NCI-H2029 treated with DMSO at 0.1 percent for 48 hours (cell line): ENCODE measurements at regions not wholly inside any gene's neighbourhood (a gene's known extent, or its start where the extent isn't known, plus 50 kb on each side); places are given as distances from the start of the nearest gene placed in this dataset.

Experiments used
- DNase-seq: peaks from one replicate; lab custom pipeline; 2025; lab: John Stamatoyannopoulos, UW

GRCh38 chr5:71998746-71999145 is 108.5 kb upstream of the MAP1B start:
- no peak for DNase-seq

GRCh38 chr5:72000707-72001106 is 106.6 kb upstream of the MAP1B start:
- DNase-seq: no peak

- no peak for DNase-seq
These were observed 101.6 kb upstream of the MAP1B start for GRCh38 chr5:72005671-72006070.

- DNase-seq: no peak
These were observed 100.9 kb upstream of the MAP1B start for GRCh38 chr5:72006361-72006760.

GRCh38 chr5:72007336-72008111 is 99.8 kb upstream of the MAP1B start:
- no peak for DNase-seq

GRCh38 chr5:72009280-72009679 is 98.0 kb upstream of the MAP1B start:
- no peak for DNase-seq

- DNase-seq: no peak
These were observed 96.8 kb upstream of the MAP1B start for GRCh38 chr5:72010430-72010829.

- DNase-seq: no peak
These were observed 94.4 kb upstream of the MAP1B start for GRCh38 chr5:72012906-72013305.

GRCh38 chr5:72013766-72014624 is 93.3 kb upstream of the MAP1B start:
- DNase-seq: peak; percentile 33

GRCh38 chr5:72015103-72015548 is 92.1 kb upstream of the MAP1B start:
- DNase-seq: peak; percentile 97

- no peak for DNase-seq
These were observed 89.0 kb upstream of the MAP1B start for GRCh38 chr5:72018143-72018803.

GRCh38 chr5:72020161-72020983 is 86.9 kb upstream of the MAP1B start:
- no peak for DNase-seq

- DNase-seq: peak; percentile 32
These were observed 85.5 kb upstream of the MAP1B start for GRCh38 chr5:72021651-72022357.

- DNase-seq: no peak
These were observed 78.9 kb upstream of the MAP1B start for GRCh38 chr5:72028382-72028781.

- no peak for DNase-seq
These were observed 77.0 kb upstream of the MAP1B start for GRCh38 chr5:72030237-72030636.

- no peak for DNase-seq
These were observed 74.5 kb upstream of the MAP1B start for GRCh38 chr5:72032788-72033187.

- DNase-seq: no peak
These were observed 72.5 kb upstream of the MAP1B start for GRCh38 chr5:72034770-72035169.

GRCh38 chr5:72035831-72036230 is 71.4 kb upstream of the MAP1B start:
- DNase-seq: no peak

- DNase-seq: no peak
These were observed 70.3 kb upstream of the MAP1B start for GRCh38 chr5:72036951-72037350.

GRCh38 chr5:72040513-72040912 is 66.8 kb upstream of the MAP1B start:
- no peak for DNase-seq

GRCh38 chr5:72041654-72042053 is 65.6 kb upstream of the MAP1B start:
- no peak for DNase-seq
